Endothelial cell of umbilical vein (primary cell): ENCODE measurements at regions not wholly inside any gene's neighbourhood (a gene's known extent, or its start where the extent isn't known, plus 50 kb on each side); places are given as distances from the start of the nearest gene placed in this dataset.

Source experiments
- BruUV-seq: library from RNA; stranded (reverse); fragments of 400-500 nt; replicated peaks from 2 replicates; lab custom pipeline; 2021; lab: Mats Ljungman, UMichigan
- CTCF ChIA-PET: fragments of 300-600, 350-600 bp; sonication (Branson Sonifier 250); formaldehyde crosslinking; loops from one replicate; lab custom pipeline; 2021; ENCODE audit warnings: antibody characterized with exemption, inconsistent platforms; lab: Charles Lee
- POLR2A ChIA-PET: fragments of 300-600, 350-600 bp; sonication (Branson Sonifier 250); formaldehyde crosslinking; loops from one replicate; lab custom pipeline; 2021; ENCODE audit warnings: antibody characterized with exemption, inconsistent platforms; lab: Charles Lee
- DNase-seq: peaks from one replicate; pipeline ENCODE4 v3.0.0-alpha.2; 2011; ENCODE audit warnings: low read depth, low spot score
- FAIRE-seq: peaks from 2 replicates; lab custom pipeline; 2011; peaks lifted over from hg19 to GRCh38; lab: Jason Lieb, UNC
- H2AFZ ChIP-seq: 2 replicates; pipeline ENCODE4 v1.6.0; 2012; ENCODE audit warnings: low read depth, low read length, control low read depth, inconsistent platforms
- H3K27ac ChIP-seq: 2 replicates; pipeline ENCODE4 v1.5.1; 2011; ENCODE audit warnings: low read depth, mild to moderate bottlenecking, control low read depth, low read length, moderate library complexity; ENCODE audit not compliant: insufficient read depth
- H3K27me3 ChIP-seq, 2 experiments: 2 replicates each; pipeline versions ENCODE4 v1.6.0 to v1.6.1; 2011; ENCODE audit warnings: low read length in 2 of 2, mixed read lengths in 1 of 2; ENCODE audit not compliant: control insufficient read depth in 2 of 2, insufficient read depth in 2 of 2
- H3K36me3 ChIP-seq, 2 experiments: 2 replicates in 1 of 2; 3 replicates in 1 of 2; pipeline ENCODE4 v1.5.1; 2011; ENCODE audit warnings: low read length in 2 of 2, mild to moderate bottlenecking in 1 of 2, moderate library complexity in 1 of 2; ENCODE audit not compliant: control insufficient read depth in 2 of 2, insufficient read depth in 2 of 2; ENCODE audit errors: extremely low read depth in 1 of 2
- H3K4me1 ChIP-seq: 3 replicates; pipeline ENCODE4 v1.5.1; 2011; ENCODE audit warnings: mild to moderate bottlenecking, low read length; ENCODE audit not compliant: control insufficient read depth, insufficient read depth; ENCODE audit errors: extremely low read depth
- H3K4me2 ChIP-seq: 2 replicates; pipeline ENCODE4 v1.6.1; 2011; ENCODE audit warnings: low read length, control low read depth, mixed read lengths; ENCODE audit not compliant: insufficient read depth
- H3K4me3 ChIP-seq, 3 experiments: fragments of 200-600 bp in 1 of 3; sonication (generic), shearing (Covaris generic) in 1 of 3; replicated peaks in 1 of 3; 2 replicates each; pipeline ENCODE4 v1.5.1; 2011 to 2016; ENCODE audit warnings: control low read depth in 3 of 3, low read length in 3 of 3, mild to moderate bottlenecking in 2 of 3, inconsistent platforms in 1 of 3, low read depth in 1 of 3, moderate library complexity in 1 of 3; ENCODE audit not compliant: insufficient read depth in 1 of 3
- H3K79me2 ChIP-seq: 2 replicates; pipeline ENCODE4 v1.6.0; 2012; ENCODE audit warnings: low read length, inconsistent platforms; ENCODE audit not compliant: control insufficient read depth, insufficient read depth
- H3K9ac ChIP-seq: replicated peaks from 2 replicates; pipeline ENCODE3; 2011; ENCODE audit warnings: low read length, control low read depth; ENCODE audit not compliant: insufficient read depth; ENCODE audit errors: extremely low read depth
- H3K9me1 ChIP-seq: replicated peaks from 3 replicates; pipeline ENCODE4 v1.6.0; 2011; ENCODE audit warnings: mild to moderate bottlenecking, low read length; ENCODE audit not compliant: control insufficient read depth, insufficient read depth; ENCODE audit errors: extremely low read depth
- H3K9me3 ChIP-seq: replicated peaks from 2 replicates; pipeline ENCODE4 v1.5.1; 2012; ENCODE audit warnings: low read length, inconsistent platforms; ENCODE audit not compliant: control insufficient read depth, insufficient read depth
- H4K20me1 ChIP-seq: replicated peaks from 2 replicates; pipeline ENCODE3; 2011; ENCODE audit warnings: mild to moderate bottlenecking, low read length; ENCODE audit not compliant: control insufficient read depth, insufficient read depth; ENCODE audit errors: extremely low read depth
- CTCF ChIP-seq, 2 donors: IDR thresholded peaks; 1 replicate in 1 of 2; 2 replicates in 1 of 2; pipeline ENCODE4 v1.5.1; 2011; ENCODE audit warnings: low read length in 2 of 2, mild to moderate bottlenecking in 2 of 2, moderate library complexity in 2 of 2, control low read depth in 1 of 2, inconsistent platforms in 1 of 2, low read depth in 1 of 2; ENCODE audit not compliant: insufficient read depth in 1 of 2; ENCODE audit errors: extremely low read depth in 1 of 2
- EZH2 ChIP-seq: IDR thresholded peaks from 2 replicates; pipeline ENCODE4 v1.6.1; 2012; ENCODE audit warnings: borderline replicate concordance, low read depth, mild to moderate bottlenecking, moderate library complexity, low read length, inconsistent platforms; ENCODE audit not compliant: severe bottlenecking
- FOS ChIP-seq: IDR thresholded peaks from 2 replicates; pipeline ENCODE4 v1.6.1; 2011; ENCODE audit warnings: mild to moderate bottlenecking, low read length, moderate library complexity, borderline replicate concordance; ENCODE audit not compliant: insufficient read depth
- GATA2 ChIP-seq: IDR thresholded peaks from 2 replicates; pipeline ENCODE4 v1.7.0; 2011; ENCODE audit warnings: low read depth, mild to moderate bottlenecking, moderate library complexity, mixed read lengths, low read length; ENCODE audit not compliant: insufficient read length, insufficient read depth
- JUN ChIP-seq: IDR thresholded peaks from 2 replicates; pipeline ENCODE4 v1.6.1; 2011; ENCODE audit warnings: borderline replicate concordance, low read depth; ENCODE audit not compliant: insufficient read length, insufficient read depth
- MAX ChIP-seq: IDR thresholded peaks from 2 replicates; pipeline ENCODE4 v1.6.1; 2011; ENCODE audit not compliant: insufficient read depth, insufficient read length
- MYC ChIP-seq: IDR thresholded peaks from one replicate; pipeline ENCODE4 v1.6.1; 2011; ENCODE audit warnings: mild to moderate bottlenecking, low read depth, low read length
- POLR2A ChIP-seq: IDR thresholded peaks from 2 replicates; pipeline ENCODE4 v1.6.1; 2012; ENCODE audit warnings: low read depth, mild to moderate bottlenecking, control low read depth, low read length
- POLR2AphosphoS5 ChIP-seq: IDR thresholded peaks from 2 replicates; pipeline ENCODE4 v1.6.1; 2012; ENCODE audit warnings: low read depth, mild to moderate bottlenecking, control low read depth, low read length, moderate library complexity; ENCODE audit not compliant: insufficient read depth
- dilution Hi-C: fragments of 300-500 bp; cut with MboI; formaldehyde crosslinking; loops from one replicate; pipeline ENCODE4 v1.15.0; 2019; ENCODE audit warnings: low sequenced_read_pairs; ENCODE audit not compliant: extremely low pct_ligation_motif_present
- intact Hi-C: fragments of 100-400 bp; cut with micrococcal nuclease; formaldehyde crosslinking; loops from one replicate; pipeline ENCODE4 v1.10.0; 2022

GRCh38 chr5:57033503-57033902 lies 81.6 kb upstream of the MIER3 start:
- no peaks in the 10 kb centered on the region for H3K9me3 ChIP-seq
- no peak for TF ChIP-seq JUN
- no peak for TF ChIP-seq MYC
- H2AFZ ChIP-seq: no peak overlapping the region
- no peak for FAIRE-seq
- H3K79me2 ChIP-seq: no peaks in the 10 kb centered on the region
- DNase-seq: no peak
- no peaks in the 10 kb centered on the region for H3K36me3 ChIP-seq
- H3K27ac ChIP-seq: no peak overlapping the region
- no TSS peak for BruUV-seq
- H3K4me1 ChIP-seq: no peaks in the 10 kb centered on the region
- ChIA-PET CTCF (no interaction called here), POLR2A (no interaction called here)
- dilution Hi-C loops: no loop called here
- peaks cover 6 to 7% of the 10 kb centered on the region in 2 experiments for H3K27me3 ChIP-seq
- no peak overlapping the region for H3K4me3 ChIP-seq
- H3K9me1 ChIP-seq: no peaks in the 10 kb centered on the region
- H3K9ac ChIP-seq: no peak overlapping the region
- no peak overlapping the region for H3K4me2 ChIP-seq
- H4K20me1 ChIP-seq: no peaks in the 10 kb centered on the region
- intact Hi-C loops: no loop called here

GRCh38 chr5:57034201-57034916 lies 82.4 kb upstream of the MIER3 start:
- Histone ChIP-seq H2AFZ (no peak overlapping the region), H3K36me3 (no peaks in the 10 kb centered on the region), H3K9me3 (no peaks in the 10 kb centered on the region), H3K79me2 (no peaks in the 10 kb centered on the region), H3K4me2 (no peak overlapping the region), H3K4me1 (no peaks in the 10 kb centered on the region), H4K20me1 (no peaks in the 10 kb centered on the region), H3K9me1 (no peaks in the 10 kb centered on the region), H3K9ac (no peak overlapping the region), H3K27me3 (peaks cover 6 to 7% of the 10 kb centered on the region in 2 experiments), H3K27ac (no peak overlapping the region), H3K4me3 (no peak overlapping the region)
- ChIA-PET CTCF (no interaction called here), POLR2A (no interaction called here)
- intact Hi-C loops: no loop called here
- peak; percentile 24 for FAIRE-seq
- DNase-seq: no peak
- BruUV-seq: no TSS peak
- TF ChIP-seq FOS: no peak
- no peak for TF ChIP-seq MYC
- TF ChIP-seq MAX: no peak
- TF ChIP-seq CTCF (IDR thresholded peaks at IDR 0.05; ENCODE audit: extremely low read depth in 1 of 2, insufficient read depth in 1 of 2, low read depth in 1 of 2, low read length in 2 of 2): no peak
- no peak for TF ChIP-seq POLR2AphosphoS5
- TF ChIP-seq EZH2: no peak
- TF ChIP-seq JUN: no peak
- no peak for TF ChIP-seq POLR2A
- no peak for TF ChIP-seq GATA2
- dilution Hi-C loops: no loop called here
